ENCODE measurements at regions not wholly inside any gene's neighbourhood (a gene's known extent, or its start where the extent isn't known, plus 50 kb on each side); places are given as distances from the start of the nearest gene placed in this dataset.
"Not testable (repeated sequence)": the region's sequence is repeated elsewhere in the genome, so short reads cannot be mapped to it uniquely, and the experiment has no call there.

DNA sequence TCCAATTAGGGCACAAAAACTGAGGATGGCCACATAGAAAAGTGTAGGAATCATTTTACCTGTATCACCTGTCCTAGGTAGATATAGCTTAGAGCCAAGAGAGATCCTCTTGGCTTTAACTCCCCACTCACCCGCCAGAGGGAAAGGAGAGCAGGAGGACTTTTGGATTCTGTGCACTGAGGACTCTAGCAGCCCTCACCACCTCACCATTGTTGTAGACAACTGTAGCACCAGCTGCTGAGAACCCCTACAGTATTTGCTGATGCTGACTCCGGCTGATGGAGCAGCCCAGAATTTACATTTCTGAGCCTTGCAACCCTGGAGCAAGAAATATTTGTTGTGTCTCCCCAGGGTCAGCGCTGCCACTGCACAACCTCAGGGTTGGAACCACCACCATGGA, 2044.4 kb downstream of the OLFM4 start:
- ATAC-seq (ENCODE audit: low read depth in 2 of 2) (no peak), DNase-seq (no peak)
- H3K4me1 Mint-ChIP-seq: no peaks in the 10 kb centered on the region
- H3K27me3 Mint-ChIP-seq: no peaks in the 10 kb centered on the region
- peaks cover 0 to 7% (median 0%) of the 10 kb centered on the region in 7 donors for H3K9me3 Mint-ChIP-seq
- no peak overlapping the region for H3K4me3 Mint-ChIP-seq
- no peaks in the 10 kb centered on the region for H3K36me3 Mint-ChIP-seq
- no peak overlapping the region for H3K27ac Mint-ChIP-seq

- H3K27ac Mint-ChIP-seq: no peak overlapping the region
- H3K36me3 Mint-ChIP-seq: no peaks in the 10 kb centered on the region
- no peak overlapping the region for H3K4me3 Mint-ChIP-seq
- ATAC-seq (ENCODE audit: low read depth in 2 of 2): no peak
- no peak for DNase-seq
- peaks cover 0 to 24% (median 2%) of the 10 kb centered on the region in 7 donors for H3K9me3 Mint-ChIP-seq
- H3K27me3 Mint-ChIP-seq: no peaks in the 10 kb centered on the region
- H3K4me1 Mint-ChIP-seq: no peaks in the 10 kb centered on the region
These were observed 2056.0 kb downstream of the OLFM4 start for GRCh38 chr13:55084630-55085029.

DNA sequence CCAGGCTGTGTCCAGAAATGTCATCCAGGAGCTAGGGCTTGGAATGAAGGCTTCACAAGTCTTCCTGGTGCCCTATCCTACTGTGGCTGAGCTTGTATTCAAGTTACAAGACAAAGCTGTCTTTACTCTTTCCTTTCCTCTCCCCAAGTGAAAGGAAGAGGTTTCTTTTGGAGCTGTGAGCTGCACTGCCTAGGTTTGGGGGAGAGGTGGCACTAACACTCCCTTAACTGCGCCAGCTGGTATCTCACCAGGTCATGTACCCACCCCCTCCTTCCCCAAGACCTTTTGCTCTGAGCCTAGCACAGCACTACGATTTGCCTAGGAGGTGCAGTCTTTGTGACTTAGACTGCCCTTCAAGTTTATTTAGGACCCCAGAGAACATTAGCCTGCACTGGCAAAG, 2053.6 kb upstream of the PRR20A start:
- H3K4me3 Mint-ChIP-seq: no peak overlapping the region
- no peaks in the 10 kb centered on the region for H3K4me1 Mint-ChIP-seq
- no peaks in the 10 kb centered on the region for H3K27me3 Mint-ChIP-seq
- H3K9me3 Mint-ChIP-seq: peaks cover 0 to 18% (median 2%) of the 10 kb centered on the region in 7 donors
- DNase-seq (no peak), ATAC-seq (ENCODE audit: low read depth in 2 of 2) (no peak)
- H3K27ac Mint-ChIP-seq: no peak overlapping the region
- no peaks in the 10 kb centered on the region for H3K36me3 Mint-ChIP-seq

DNA sequence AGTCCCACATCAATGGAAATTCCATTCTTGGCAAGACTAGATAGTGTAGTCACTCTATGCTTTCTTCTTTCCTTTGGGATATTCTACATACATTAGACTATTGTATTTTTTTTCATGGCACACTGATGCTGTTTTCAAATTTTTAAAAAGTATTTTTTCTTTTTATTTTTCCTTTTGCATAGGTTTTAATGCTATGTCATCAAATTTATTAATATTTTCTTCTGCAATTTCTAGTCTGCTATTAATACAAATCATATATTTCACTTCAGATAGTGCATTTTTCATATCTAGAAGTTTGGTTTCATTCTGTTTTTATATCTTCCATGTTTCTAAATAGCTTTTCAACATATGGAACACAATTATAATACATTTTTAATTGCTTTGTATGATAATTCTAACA, 2050.1 kb upstream of the PRR20A start:
- H3K9me3 Mint-ChIP-seq: peaks cover 0 to 9% (median 2%) of the 10 kb centered on the region in 7 donors
- H3K27ac Mint-ChIP-seq: no peak overlapping the region
- DNase-seq (no peak), ATAC-seq (ENCODE audit: low read depth in 2 of 2) (no peak)
- H3K4me1 Mint-ChIP-seq: no peaks in the 10 kb centered on the region
- no peaks in the 10 kb centered on the region for H3K36me3 Mint-ChIP-seq
- no peak overlapping the region for H3K4me3 Mint-ChIP-seq
- no peaks in the 10 kb centered on the region for H3K27me3 Mint-ChIP-seq

DNA sequence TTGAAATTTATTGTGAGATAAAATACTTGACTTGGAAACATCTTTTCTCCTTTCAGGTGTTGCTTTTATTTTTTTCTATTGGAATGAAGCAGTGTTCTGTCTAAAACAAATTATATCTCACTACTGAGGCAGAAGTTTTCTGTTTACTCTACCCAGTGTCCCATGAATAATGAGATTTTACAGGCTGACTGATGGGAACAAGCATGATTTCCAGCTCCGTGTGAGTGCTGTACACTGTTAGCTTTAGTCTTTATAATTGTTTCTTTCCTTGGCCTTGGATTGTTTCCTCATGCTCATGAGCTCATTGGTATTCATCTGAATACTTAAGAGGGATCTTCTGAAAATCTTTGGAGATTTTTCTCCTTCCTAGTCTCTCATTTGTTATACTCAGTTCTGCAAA, 2049.5 kb upstream of the PRR20A start:
- Mint-ChIP-seq H3K27ac (no peak overlapping the region), H3K9me3 (peaks cover 0 to 9% (median 2%) of the 10 kb centered on the region in 7 donors), H3K4me1 (no peaks in the 10 kb centered on the region), H3K27me3 (no peaks in the 10 kb centered on the region), H3K4me3 (no peak overlapping the region), H3K36me3 (no peaks in the 10 kb centered on the region)
- ATAC-seq (ENCODE audit: low read depth in 2 of 2) (no peak), DNase-seq (no peak)

- ATAC-seq (ENCODE audit: low read depth in 2 of 2): no peak
- Mint-ChIP-seq H3K4me1 (no peaks in the 10 kb centered on the region), H3K27me3 (no peaks in the 10 kb centered on the region), H3K4me3 (no peak overlapping the region), H3K9me3 (peaks cover 0 to 15% (median 3%) of the 10 kb centered on the region in 7 donors), H3K36me3 (no peaks in the 10 kb centered on the region), H3K27ac (no peak overlapping the region)
- DNase-seq: no peak
These were observed 2034.2 kb upstream of the PRR20A start for GRCh38 chr13:55106509-55106908.

GRCh38 chr13:55120631-55121030, 2020.1 kb upstream of the PRR20A start:
- H3K27me3 Mint-ChIP-seq: no peaks in the 10 kb centered on the region
- no peak overlapping the region for H3K27ac Mint-ChIP-seq
- no peaks in the 10 kb centered on the region for H3K4me1 Mint-ChIP-seq
- no peak for DNase-seq
- H3K36me3 Mint-ChIP-seq: no peaks in the 10 kb centered on the region
- H3K9me3 Mint-ChIP-seq: peaks cover 0 to 10% (median 5%) of the 10 kb centered on the region in 7 donors
- no peak overlapping the region for H3K4me3 Mint-ChIP-seq
- no peak for ATAC-seq (ENCODE audit: low read depth in 2 of 2)

- no peak for ATAC-seq (ENCODE audit: low read depth in 2 of 2)
These were observed 1985.7 kb upstream of the PRR20A start for GRCh38 chr13:55155046-55155445.

DNA sequence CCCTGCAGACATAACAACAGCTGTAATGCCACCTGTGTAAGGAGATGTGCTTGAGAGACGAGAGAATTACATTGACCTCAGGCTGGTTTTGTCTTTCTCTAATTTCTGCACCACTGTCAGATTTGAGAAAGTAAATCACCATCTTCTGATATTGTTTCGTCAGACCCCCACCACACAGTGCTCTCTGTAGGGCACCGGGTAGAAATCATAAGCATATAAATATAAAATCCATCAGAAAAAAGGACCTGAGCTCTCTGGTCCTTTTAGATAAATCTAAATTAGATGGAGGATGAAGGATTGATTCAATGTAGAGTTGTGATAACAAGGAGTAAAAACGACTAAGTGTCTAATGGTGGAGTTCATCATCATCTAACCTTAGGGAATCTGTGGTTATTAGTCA, 1981.0 kb upstream of the PRR20A start:
- Mint-ChIP-seq H3K36me3 (no peaks in the 10 kb centered on the region), H3K27ac (no peak overlapping the region), H3K4me1 (no peaks in the 10 kb centered on the region), H3K9me3 (peaks cover 4 to 20% (median 11%) of the 10 kb centered on the region in 7 donors), H3K4me3 (no peak overlapping the region), H3K27me3 (no peaks in the 10 kb centered on the region)
- ATAC-seq (ENCODE audit: low read depth in 2 of 2) (no peak), DNase-seq (no peak)

More at GRCh38 chr13:55155046-55155445, 1985.7 kb upstream of the PRR20A start:
- peaks cover 4 to 25% (median 11%) of the 10 kb centered on the region in 7 donors for H3K9me3 Mint-ChIP-seq
- no peak for DNase-seq
- no peaks in the 10 kb centered on the region for H3K4me1 Mint-ChIP-seq
- no peak overlapping the region for H3K4me3 Mint-ChIP-seq
- H3K27ac Mint-ChIP-seq: no peak overlapping the region
- H3K36me3 Mint-ChIP-seq: no peaks in the 10 kb centered on the region
- H3K27me3 Mint-ChIP-seq: no peaks in the 10 kb centered on the region

- ATAC-seq (ENCODE audit: low read depth in 2 of 2): no peak
- H3K4me1 Mint-ChIP-seq: no peaks in the 10 kb centered on the region
- no peak overlapping the region for H3K27ac Mint-ChIP-seq
- H3K4me3 Mint-ChIP-seq: no peak overlapping the region
- no peaks in the 10 kb centered on the region for H3K27me3 Mint-ChIP-seq
- peaks cover 1 to 17% (median 14%) of the 10 kb centered on the region in 7 donors for H3K9me3 Mint-ChIP-seq
- no peak for DNase-seq
- no peaks in the 10 kb centered on the region for H3K36me3 Mint-ChIP-seq
These were observed 1979.9 kb upstream of the PRR20A start for GRCh38 chr13:55160867-55161266.

DNA sequence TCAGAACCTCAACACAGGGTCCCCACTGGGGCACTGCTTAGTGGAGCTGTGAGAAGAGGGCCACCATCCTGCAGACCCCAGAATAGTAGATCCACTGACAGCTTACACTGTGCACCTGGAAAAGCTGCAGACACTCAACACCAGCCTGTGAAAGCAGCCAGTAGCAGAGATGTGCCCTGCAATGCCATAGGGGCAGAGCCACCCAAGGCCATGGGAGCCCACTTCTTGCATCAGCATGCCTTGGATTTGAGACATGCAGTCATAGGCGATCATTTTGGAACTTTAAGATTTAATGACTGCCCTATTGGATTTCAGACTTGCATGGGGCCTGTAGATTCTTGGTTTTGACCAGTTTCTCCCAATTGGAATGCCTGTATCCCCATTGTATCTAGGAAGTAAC, 1962.1 kb upstream of the PRR20A start:
- H3K27ac Mint-ChIP-seq; H3K4me1 Mint-ChIP-seq; ATAC-seq (ENCODE audit: low read depth in 2 of 2); DNase-seq; H3K4me3 Mint-ChIP-seq; H3K27me3 Mint-ChIP-seq; H3K36me3 Mint-ChIP-seq: not testable (repeated sequence)
- peaks cover 0 to 31% (median 8%) of the 10 kb centered on the region in 7 donors for H3K9me3 Mint-ChIP-seq

- Mint-ChIP-seq H3K36me3 (no peaks in the 10 kb centered on the region), H3K27me3 (no peaks in the 10 kb centered on the region), H3K4me3 (no peak overlapping the region), H3K27ac (no peak overlapping the region), H3K4me1 (no peaks in the 10 kb centered on the region), H3K9me3 (peaks cover 0 to 32% (median 4%) of the 10 kb centered on the region in 7 donors)
- ATAC-seq (ENCODE audit: low read depth in 2 of 2): no peak
- DNase-seq: no peak
These were observed 1949.7 kb upstream of the PRR20A start for GRCh38 chr13:55190996-55191395.

GRCh38 chr13:55199134-55199533, 1941.6 kb upstream of the PRR20A start:
- ATAC-seq (ENCODE audit: low read depth in 2 of 2) (no peak), DNase-seq (no peak)
- no peaks in the 10 kb centered on the region for H3K4me1 Mint-ChIP-seq
- H3K27me3 Mint-ChIP-seq: no peaks in the 10 kb centered on the region
- no peak overlapping the region for H3K4me3 Mint-ChIP-seq
- H3K27ac Mint-ChIP-seq: no peak overlapping the region
- H3K36me3 Mint-ChIP-seq: no peaks in the 10 kb centered on the region
- H3K9me3 Mint-ChIP-seq: peaks cover 0 to 45% (median 8%) of the 10 kb centered on the region in 7 donors

- Mint-ChIP-seq H3K27ac (no peak overlapping the region), H3K4me3 (no peak overlapping the region), H3K9me3 (peaks cover 0 to 2% (median 0%) of the 10 kb centered on the region in 7 donors), H3K27me3 (no peaks in the 10 kb centered on the region), H3K36me3 (no peaks in the 10 kb centered on the region), H3K4me1 (no peaks in the 10 kb centered on the region)
- no peak for DNase-seq
- ATAC-seq (ENCODE audit: low read depth in 2 of 2): no peak
These were observed 1925.8 kb upstream of the PRR20A start for GRCh38 chr13:55214841-55215345.

DNA sequence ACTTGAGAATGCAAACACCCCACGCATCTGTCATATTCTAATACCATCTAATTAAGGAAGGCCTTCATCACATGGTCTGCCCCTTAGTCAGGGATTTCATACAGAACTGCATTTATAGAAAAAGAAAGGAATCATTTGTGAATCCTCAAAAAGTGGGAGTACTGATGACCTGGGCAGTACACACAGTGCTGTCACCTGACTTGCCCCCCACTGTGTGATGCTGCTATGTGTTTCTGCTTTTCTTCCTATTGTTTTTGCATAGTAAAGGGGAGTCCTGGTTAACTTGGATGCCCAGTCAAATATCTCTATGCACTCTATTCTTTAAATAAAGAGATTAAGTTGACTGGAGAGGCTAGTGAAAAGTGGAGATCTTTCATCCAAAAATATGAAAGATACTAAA, 1921.2 kb upstream of the PRR20A start:
- Mint-ChIP-seq H3K4me1 (no peaks in the 10 kb centered on the region), H3K36me3 (no peaks in the 10 kb centered on the region), H3K27me3 (no peaks in the 10 kb centered on the region), H3K27ac (no peak overlapping the region), H3K9me3 (peaks cover 0 to 7% (median 0%) of the 10 kb centered on the region in 7 donors), H3K4me3 (no peak overlapping the region)
- DNase-seq (no peak), ATAC-seq (ENCODE audit: low read depth in 2 of 2) (no peak)

Data from naive B cell (primary cell).